Body of pancreas (tissue), 4 donors: ENCODE measurements at regions not wholly inside any gene's neighbourhood (a gene's known extent, or its start where the extent isn't known, plus 50 kb on each side); places are given as distances from the start of the nearest gene placed in this dataset.

Source experiments
- POLR2A ChIP-seq, 3 donors: fragments of 450-650 bp; IDR thresholded peaks; one replicate each; pipeline ENCODE4 v1.6.1; 2016; ENCODE audit warnings: antibody characterized with exemption in 3 of 3, mild to moderate bottlenecking in 2 of 3
- TF ChIP-seq, protein P1 (sequence below), 7 experiments: fragments of 450-650 bp in 4 of 7; fragments of 200-600 bp in 3 of 7; sonication (generic) in 3 of 7; IDR thresholded peaks; one replicate each; pipeline ENCODE4 v1.5.1; 2016 to 2019; ENCODE audit warnings: antibody characterized with exemption in 7 of 7

DNA sequence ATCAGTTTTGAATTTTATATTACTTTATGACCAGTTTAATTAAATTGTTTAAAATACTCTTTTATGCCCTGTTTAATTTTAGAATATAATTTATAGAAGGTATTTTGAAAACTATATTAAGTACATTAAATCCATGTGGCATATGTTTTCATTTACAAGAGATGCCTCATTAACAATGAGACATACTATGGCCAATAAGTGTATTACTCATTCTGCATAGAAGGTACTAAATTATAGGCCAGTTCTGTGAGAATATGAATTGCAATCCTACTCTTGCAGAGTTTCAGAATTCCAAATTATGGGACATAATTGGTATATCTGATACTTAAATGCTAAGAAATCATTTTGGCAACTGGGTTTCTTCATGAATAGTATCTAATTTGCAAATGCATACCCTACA, 951.1 kb downstream of the FAT4 start:
- no peak for TF ChIP-seq POLR2A (IDR thresholded peaks at IDR 0.05)
- TF ChIP-seq, protein P1, sequence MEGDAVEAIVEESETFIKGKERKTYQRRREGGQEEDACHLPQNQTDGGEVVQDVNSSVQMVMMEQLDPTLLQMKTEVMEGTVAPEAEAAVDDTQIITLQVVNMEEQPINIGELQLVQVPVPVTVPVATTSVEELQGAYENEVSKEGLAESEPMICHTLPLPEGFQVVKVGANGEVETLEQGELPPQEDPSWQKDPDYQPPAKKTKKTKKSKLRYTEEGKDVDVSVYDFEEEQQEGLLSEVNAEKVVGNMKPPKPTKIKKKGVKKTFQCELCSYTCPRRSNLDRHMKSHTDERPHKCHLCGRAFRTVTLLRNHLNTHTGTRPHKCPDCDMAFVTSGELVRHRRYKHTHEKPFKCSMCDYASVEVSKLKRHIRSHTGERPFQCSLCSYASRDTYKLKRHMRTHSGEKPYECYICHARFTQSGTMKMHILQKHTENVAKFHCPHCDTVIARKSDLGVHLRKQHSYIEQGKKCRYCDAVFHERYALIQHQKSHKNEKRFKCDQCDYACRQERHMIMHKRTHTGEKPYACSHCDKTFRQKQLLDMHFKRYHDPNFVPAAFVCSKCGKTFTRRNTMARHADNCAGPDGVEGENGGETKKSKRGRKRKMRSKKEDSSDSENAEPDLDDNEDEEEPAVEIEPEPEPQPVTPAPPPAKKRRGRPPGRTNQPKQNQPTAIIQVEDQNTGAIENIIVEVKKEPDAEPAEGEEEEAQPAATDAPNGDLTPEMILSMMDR (IDR thresholded peaks at IDR 0.05) = no peak
